RCC 7860 (cell line): ENCODE measurements at regions not wholly inside any gene's neighbourhood (a gene's known extent, or its start where the extent isn't known, plus 50 kb on each side); places are given as distances from the start of the nearest gene placed in this dataset.
"Not testable (repeated sequence)": the region's sequence is repeated elsewhere in the genome, so short reads cannot be mapped to it uniquely, and the experiment has no call there.

ENCODE experiments used
- DNase-seq: peaks from one replicate; pipeline ENCODE4 v3.0.0-alpha.2; 2015; ENCODE audit warnings: low spot score
- FAIRE-seq: peaks from 2 replicates; lab custom pipeline; 2012; peaks lifted over from hg19 to GRCh38; lab: Jason Lieb, UNC

GRCh38 chr1:5118292-5118691 lies 463.9 kb downstream of the AJAP1 start:
- not testable (repeated sequence) for FAIRE-seq, DNase-seq

GRCh38 chr1:5111581-5111980 lies 457.2 kb downstream of the AJAP1 start:
- DNase-seq: no peak
- no peak for FAIRE-seq

DNA sequence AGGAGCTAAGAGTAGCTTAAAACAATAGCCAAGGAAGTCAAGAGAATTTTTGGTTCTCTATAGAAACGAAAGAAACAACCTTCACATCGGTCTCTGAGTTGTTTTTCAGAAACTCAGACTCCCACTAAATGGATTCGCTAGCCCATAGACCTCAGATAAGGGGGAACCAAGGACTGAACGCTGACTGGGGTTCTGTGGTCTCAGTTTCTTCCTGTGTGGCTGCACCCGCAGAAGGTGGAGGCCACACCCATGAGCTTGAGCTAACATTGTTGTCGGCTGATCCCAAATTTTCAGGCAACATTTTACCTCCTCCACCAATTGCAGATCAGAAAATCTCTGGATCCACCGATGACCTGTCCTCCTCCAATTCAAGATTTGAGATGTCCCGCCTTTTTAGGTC lies 456.1 kb downstream of the AJAP1 start:
- FAIRE-seq (no peak), DNase-seq (no peak)

GRCh38 chr1:5109633-5110032 lies 455.2 kb downstream of the AJAP1 start:
- DNase-seq (no peak), FAIRE-seq (no peak)

DNA sequence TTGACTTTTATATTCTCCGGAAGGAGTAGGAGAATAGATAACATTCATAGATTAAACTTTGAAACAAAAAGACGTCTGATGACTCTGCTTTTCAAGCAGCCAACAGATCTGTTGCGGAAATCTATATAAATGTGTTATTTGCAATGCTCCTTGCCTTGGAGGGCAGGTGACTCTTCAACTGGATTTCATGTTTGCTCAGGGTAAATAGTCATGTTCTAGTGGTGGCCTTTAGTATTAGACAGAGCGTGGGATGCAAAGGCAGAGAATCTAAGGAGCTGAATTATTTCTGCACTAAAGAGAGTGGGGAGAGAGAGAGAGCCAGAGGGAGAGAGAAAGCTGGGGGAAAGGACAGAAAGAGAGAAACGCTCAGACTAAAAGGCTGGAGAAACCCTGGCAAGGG lies 454.3 kb downstream of the AJAP1 start:
- DNase-seq (no peak), FAIRE-seq (no peak)

- FAIRE-seq (no peak), DNase-seq (no peak)
Observed at GRCh38 chr1:5105744-5106143, 451.3 kb downstream of the AJAP1 start.

DNA sequence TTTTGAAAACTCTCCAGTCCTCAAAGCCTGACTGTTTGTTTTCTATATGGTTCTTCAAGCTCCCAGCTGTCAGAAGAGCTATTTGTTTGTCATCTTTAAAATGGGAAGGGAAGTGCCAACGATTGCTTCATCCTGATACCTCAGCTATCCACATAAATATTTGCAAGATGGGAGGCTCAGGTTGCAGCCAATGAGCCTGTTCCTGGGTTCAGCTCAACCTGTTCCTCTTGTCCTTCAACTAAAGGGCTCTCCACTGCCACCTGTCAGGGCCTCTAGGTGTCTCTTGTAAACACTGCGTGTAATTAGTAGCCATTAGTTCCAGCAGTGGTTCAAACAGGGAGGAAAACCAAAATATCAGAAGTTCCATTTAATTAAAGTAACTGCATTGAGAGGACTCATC lies 445.1 kb downstream of the AJAP1 start:
- FAIRE-seq (no peak), DNase-seq (no peak)

DNA sequence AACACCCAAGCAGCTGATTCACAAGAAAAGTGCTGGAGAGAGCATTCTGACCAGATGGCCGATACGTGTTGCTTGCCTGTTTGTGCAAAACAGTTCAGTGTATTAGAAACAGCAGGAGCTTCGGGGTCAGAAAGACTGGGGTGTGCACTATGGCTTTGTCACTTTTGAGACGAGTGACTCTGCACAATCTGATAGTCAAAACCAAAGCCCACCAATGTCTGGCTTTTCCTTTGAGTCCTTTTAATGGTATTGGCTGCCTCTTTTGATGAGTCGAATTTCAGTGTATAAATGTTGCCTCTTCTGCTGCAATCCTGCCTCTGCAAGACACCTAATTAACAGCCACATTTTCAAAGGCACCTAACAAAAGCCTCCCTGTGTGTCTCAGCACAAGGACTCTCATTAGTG lies 444.6 kb downstream of the AJAP1 start:
- no peak for DNase-seq
- FAIRE-seq: no peak

DNA sequence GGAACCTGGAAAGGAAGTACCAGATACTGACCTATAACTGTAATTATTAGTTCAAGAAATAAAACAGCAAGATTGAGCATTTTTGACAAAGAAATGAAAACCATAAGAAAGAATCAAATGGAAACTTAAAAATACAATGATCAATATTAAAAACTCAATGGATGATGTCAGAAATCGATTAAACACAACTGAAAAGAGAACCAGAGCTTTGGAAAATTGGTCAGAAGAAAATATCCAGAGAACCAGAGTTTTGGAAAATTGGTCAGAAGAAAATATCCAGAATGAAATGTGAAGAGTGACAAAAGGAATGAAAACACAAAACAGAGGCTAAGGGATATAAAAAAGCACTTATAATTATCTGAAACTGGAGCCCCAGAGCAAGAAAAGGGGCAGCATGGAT lies 438.6 kb downstream of the AJAP1 start:
- DNase-seq (no peak), FAIRE-seq (no peak)

- no peak for DNase-seq
- FAIRE-seq: no peak
Observed at GRCh38 chr1:5084676-5085075, 430.3 kb downstream of the AJAP1 start.

- FAIRE-seq: no peak
Observed at GRCh38 chr1:5067246-5067645, 412.8 kb downstream of the AJAP1 start.

GRCh38 chr1:5053744-5054143 lies 399.3 kb downstream of the AJAP1 start:
- DNase-seq (no peak), FAIRE-seq (no peak)

More at GRCh38 chr1:5067246-5067645, 412.8 kb downstream of the AJAP1 start:
- DNase-seq: no peak

GRCh38 chr1:5029136-5029535 lies 374.7 kb downstream of the AJAP1 start:
- no peak for FAIRE-seq

GRCh38 chr1:5012249-5012648 lies 357.8 kb downstream of the AJAP1 start:
- FAIRE-seq (no peak), DNase-seq (no peak)

More at GRCh38 chr1:5029136-5029535, 374.7 kb downstream of the AJAP1 start:
- no peak for DNase-seq

DNA sequence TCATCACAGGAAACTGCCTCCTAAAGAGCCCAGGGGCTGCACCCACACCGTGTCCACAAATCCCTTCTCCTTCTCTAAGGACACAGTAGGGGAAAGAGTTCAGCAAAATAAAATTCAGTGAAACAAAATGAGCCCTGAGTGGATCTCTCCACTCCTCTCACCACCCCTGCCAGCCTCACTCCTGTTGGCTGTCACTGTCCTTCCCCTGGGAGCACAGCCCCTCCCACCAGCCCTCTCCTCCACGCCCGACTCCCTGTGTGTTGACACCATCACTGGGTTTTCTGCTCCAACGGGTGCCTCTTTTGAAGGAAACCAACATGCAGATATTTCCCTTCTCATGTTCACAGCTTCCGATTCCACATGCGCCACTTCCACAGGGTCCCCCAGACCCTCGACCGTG lies 356.2 kb downstream of the AJAP1 start:
- no peak for FAIRE-seq
- DNase-seq: no peak

DNA sequence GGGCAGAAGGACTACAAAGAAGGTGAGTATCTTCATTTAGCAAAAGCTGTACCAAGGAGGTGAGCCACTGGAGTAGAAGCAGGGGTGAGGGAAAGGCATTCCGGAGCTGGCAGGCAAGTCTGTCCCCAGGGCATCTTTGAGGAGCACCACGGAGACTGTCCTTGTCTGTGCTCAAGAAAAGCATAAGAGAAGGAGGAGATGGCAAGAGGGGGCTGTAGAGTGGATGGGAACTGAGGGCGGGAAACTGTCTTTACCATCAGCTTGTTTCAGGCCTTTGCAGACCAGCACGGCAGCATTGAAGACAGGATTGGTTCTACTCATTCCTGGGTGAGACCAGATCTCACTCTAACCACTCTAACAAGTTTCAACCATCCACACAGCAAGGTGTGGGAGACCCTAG lies 355.8 kb downstream of the AJAP1 start:
- DNase-seq (no peak), FAIRE-seq (no peak)

DNA sequence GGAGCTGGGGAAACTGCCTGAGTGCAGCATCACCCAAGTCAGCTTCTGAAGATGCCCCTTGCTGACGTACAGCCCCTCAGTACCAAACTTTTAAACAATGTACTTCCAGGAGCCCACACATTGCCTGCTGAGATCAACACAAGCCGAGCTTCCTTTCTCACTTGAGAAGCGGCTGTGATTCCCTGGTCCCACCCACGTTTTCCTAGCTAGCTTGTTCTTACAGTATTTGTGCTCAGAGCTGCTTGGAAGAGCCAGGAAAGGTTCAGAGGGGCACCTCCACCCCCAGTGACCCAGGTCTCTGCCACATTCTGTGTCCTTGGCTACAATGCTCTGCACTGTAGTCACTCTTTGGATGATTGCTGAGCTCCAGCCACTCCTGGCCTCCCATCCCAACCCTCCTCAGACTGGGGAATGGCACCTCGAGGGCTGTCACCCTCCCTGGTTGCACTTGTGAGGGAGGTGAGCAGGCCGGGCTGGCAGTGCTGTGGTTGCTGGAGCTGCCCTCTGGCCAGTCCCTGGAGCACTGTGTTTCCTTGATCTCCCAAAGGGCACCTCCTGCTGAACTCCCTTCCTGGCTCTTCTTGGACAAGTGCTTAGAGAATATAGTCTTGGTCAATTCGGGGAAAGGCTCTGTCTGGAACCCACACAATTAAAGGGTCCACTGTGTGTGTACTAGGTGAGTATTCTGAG lies 355.1 kb downstream of the AJAP1 start:
- FAIRE-seq: no peak

DNA sequence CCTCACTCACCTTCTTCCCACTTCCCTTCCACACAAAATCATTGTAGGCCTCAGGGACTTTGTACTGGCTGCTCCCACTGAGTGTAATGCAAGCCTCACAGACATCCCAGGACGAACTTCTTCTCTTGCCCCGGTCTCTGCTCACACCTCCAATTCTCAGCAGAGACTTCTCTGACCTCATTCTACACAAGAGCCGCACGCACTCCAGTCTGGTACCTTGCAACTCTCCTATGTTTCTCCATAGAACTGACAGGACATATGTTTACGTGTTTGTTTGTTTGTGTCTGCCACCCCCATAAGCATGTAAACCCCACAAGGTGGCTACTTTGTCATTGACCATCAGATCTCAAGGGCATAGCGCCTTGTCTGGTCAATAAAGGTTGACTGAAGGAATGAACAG lies 350.8 kb downstream of the AJAP1 start:
- FAIRE-seq: no peak
- no peak for DNase-seq

More for the DNA sequence above, 355.1 kb downstream of the AJAP1 start:
- no peak for DNase-seq

- no peak for DNase-seq
- FAIRE-seq: no peak
Observed at GRCh38 chr1:5002676-5003075, 348.3 kb downstream of the AJAP1 start.

DNA sequence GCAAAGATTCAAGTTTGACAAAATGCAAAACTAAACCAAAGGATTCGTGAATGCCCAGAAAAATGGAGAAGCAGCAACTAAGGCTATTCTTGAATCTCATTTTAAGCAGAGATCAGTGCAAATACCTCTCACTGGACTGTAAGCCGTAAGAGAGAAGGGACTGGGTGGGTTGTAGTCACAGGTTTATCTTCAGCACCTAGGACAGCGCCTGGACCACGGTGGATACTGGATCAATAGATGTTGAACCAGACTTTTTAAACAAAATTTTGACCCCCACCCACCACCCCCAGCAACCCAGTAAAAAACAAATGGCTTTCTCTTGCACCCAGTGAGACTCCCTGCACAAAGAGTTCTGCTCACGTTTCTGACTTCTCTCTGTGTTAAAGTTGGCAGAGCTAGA lies 347.1 kb downstream of the AJAP1 start:
- no peak for DNase-seq

DNA sequence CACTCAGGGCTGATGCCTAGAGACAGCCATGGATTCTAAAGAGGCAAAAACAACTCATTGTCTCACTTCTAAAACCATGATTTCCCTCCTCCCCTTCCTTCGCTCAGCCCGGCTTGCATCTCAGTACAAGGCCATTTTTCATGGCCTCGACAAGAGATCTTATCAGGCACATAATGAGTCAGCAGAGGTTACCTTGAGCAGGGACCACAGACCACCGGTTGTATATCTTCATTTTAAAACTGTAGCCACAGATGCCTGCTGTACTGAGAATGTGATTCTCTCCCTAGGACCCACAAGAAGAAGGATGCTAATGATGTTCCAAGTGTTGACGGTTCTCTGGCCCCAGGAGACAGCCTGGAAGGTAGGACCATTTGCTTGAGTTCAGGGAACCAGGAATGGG lies 331.9 kb downstream of the AJAP1 start:
- FAIRE-seq (no peak), DNase-seq (no peak)

More for the DNA sequence above, 347.1 kb downstream of the AJAP1 start:
- no peak for FAIRE-seq

GRCh38 chr1:4984841-4985240 lies 330.4 kb downstream of the AJAP1 start:
- DNase-seq (no peak), FAIRE-seq (no peak)

DNA sequence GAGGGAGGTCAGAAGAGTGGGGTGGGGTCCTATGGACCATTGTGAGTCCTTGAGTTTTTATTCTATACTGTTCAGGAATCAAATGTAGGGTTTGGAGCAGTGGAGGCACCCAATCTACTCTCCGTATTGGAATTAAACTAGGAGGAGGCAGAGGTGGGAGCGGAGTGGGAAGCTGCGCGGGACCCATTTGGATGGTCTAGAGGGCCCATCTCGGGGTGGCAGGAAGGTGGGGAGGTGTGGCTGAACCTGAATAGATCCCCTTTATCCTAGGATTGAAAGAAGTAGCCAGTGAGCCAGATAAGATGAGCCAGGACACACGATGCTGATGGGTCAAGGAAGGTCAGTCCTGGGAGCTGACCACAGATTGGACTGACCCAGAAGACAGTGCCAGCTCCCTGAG lies 325.8 kb downstream of the AJAP1 start:
- no peak for DNase-seq
- FAIRE-seq: no peak
